DMS53 treated with DMSO at 0.1 percent for 48 hours (cell line): ENCODE measurements at regions not wholly inside any gene's neighbourhood (a gene's known extent, or its start where the extent isn't known, plus 50 kb on each side); places are given as distances from the start of the nearest gene placed in this dataset.

Experiments used
- DNase-seq: peaks from one replicate; lab custom pipeline; 2025; ENCODE audit not compliant: unreplicated experiment; lab: John Stamatoyannopoulos, UW

DNA sequence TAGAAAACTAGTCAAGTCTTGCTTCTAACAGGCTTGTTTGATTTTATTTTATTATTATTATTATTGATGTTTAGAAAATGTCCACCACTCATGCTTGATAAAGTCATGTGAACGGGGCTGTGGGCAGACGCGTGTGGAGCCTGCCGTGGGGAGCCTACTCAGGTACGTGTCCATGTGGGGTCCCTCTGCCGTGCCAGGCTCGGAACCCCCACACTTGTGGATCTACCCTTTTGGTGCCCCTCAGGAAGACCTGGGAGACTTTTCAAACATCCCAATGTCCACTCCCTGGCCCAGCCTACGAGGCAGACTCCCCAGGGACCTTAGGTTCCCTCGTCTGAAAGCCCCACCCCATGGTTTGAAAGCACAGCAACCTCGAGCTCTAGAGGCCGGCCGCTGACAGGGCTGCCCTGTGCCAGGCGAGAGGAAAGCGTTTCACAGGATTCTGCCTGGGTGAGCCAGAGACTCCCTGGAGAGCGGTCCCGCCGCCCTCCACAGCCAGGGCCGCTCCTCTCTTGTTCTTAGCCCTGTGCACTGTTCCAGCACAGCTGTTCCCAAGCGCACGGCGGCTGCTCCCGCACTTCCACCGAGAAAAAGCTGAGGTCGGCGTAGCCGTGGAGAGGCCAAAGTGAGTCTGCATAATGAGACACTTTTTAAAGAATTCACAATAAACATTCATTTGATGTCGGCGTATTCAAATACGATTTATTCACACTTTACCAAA, 249.7 kb downstream of the TTLL2 start:
- no peak for DNase-seq

GRCh38 chr6:167575158-167575696, 250.3 kb downstream of the TTLL2 start:
- DNase-seq, result no peak

GRCh38 chr6:167576050-167576741, 250.5 kb upstream of the AFDN start:
- DNase-seq, result no peak

DNA sequence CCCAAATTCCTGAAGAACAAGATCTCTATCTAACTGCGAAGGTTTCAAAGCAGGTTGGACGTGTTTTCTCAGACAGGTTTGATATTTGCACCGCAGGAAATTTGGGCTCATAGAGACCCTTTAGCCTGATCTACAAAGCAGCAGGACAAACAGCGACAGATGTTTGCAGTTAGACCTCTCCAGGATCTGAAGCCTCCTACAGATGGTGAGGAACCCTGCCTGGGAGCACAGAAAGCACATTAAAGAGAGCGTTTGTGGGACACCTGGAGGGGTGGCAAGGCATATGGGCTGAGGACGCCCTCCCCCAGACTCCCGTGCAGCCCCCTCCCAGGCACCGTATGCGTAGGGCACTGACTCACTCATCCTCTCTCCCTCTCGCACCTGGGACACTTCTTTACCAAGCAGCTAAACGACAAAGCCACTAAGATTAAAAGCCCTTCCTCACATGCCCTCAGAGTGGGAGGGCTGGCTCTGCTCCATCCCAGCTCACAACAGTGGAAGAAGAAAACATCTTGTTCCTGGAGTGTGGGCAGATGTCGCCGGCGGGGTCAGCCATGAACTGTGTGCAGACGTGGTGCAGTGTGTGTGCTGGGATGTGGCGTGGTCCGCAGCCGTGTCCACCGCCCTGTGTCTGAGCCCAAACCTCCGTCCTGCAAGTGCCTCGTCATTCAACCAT, 249.7 kb upstream of the AFDN start:
- no peak for DNase-seq

- no peak for DNase-seq
Measured at GRCh38 chr6:167577891-167578361, 248.8 kb upstream of the AFDN start.

GRCh38 chr6:167578371-167578901, 248.3 kb upstream of the AFDN start:
- no peak for DNase-seq

DNA sequence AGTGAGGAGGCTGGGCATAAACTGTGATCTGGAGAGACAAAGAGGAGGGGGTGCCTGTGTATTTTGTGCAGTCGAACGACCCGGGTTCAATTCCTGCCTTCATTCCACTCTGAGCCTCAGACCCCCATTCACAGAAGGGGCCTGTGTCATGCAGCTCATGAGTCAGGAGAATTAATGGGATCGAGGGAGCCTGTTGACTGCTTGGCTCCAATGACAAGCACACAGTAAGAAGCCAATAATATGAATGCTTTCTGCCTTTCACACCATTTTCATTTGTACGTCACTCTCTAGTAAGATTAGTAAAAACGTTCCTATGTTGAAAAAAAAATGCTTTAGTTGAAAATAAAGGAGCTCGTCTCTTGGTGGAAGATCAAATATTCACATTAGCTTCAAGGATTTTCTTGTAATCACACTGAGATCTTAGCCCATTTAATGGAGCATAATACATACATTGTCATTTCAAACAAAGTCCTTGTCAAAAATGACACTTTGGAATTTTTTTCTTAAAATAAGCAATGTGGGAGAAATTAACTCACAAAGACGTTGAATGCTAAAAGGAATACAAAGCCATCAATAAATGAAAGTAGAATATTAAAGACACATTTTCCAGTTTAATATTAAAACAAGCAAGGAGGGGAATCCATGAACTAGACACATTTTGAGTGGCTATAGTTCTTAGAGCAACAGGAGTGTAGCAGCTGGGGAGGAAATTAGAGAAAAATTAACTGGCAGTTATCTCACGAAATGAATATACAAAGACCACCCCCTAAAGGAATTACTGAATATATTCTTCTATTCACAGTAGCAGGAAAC, 246.7 kb upstream of the AFDN start:
- DNase-seq, result no peak

DNA sequence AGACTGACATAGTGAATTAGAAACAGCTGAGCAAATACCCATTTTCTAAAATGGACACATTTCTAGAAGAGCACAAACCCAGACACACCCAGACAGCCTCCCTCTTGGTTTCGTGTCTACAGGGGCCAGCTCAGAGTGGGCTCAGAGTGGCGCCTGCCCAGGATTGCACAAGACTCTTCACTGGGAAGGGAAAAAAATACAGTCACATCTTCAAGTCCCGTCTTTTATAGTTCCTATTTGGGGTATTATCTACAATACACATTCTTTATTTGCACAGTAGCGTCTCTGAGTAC, 246.1 kb upstream of the AFDN start:
- DNase-seq, result no peak

DNA sequence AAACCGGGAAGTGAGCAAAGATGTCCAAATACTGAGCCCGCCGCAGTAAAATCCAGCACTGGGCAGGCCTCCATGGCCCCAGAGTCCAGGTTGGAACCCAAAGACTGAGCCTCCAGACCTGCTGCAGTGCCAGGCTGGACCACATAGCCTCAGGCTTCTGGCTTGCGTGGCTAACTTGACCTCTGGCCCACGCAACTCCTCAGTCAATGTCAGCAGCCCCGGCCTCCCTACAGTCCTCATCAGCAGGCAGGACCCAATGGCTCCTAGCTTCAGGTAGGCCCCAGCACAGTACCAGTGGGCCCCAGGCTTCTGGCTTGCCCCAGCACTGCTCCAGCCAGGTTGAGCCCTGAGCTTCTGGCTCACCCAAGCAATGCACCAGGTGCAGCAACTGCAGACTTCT, 245.1 kb upstream of the AFDN start:
- DNase-seq, result no peak

DNA sequence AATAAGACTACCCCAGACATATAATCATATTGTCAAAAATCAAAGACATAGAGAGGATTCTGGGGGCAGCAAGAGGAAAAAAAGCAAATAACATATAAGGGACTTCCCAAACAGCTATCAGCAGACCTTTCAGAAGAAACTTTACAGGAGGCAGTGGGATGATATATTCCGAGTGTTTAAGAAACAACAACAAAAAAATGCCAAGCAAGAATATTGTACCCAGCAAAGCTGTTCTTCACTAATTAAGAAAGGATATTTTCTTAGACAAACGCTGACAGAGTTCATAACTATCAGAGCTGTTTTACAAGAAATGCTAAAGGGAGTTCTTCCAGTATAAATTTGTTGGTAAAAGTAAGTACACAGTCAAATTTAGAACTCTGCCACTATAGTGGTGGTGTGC, 243.3 kb upstream of the AFDN start:
- no peak for DNase-seq

DNA sequence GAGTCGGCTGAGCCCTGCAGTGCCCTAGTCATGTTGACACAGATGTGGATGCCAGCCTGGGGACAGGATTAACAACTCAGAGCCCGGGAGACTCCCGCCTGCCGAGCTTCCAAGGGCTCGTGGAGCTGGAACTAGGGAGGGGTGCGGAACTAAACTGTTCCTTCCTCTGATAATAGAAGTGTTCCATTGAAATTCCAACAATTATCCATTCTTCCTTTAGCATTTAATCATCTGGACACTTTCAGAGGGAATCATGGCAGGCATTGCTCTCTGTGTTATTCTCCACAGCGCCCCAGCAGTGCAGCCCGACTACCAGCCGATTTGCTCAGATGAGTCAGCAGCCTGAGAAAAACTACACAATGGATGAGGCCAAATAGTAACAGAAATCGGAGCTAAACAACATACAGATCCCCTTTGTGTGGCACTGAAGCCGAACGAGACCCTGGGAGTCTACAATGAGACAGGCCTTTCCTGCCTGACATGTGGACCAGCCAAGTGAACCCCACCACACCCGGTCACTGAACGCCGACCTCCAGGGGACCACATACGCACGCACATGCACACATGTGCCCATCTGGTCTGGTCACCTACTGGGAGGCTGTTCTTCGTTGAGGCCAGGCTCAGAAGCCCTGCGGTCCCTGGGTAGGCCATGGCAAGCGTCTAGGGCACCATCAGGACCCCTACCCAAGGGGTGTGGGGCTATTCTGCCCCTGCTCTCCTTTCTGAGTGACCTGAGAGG, 238.4 kb upstream of the AFDN start:
- no peak for DNase-seq

DNA sequence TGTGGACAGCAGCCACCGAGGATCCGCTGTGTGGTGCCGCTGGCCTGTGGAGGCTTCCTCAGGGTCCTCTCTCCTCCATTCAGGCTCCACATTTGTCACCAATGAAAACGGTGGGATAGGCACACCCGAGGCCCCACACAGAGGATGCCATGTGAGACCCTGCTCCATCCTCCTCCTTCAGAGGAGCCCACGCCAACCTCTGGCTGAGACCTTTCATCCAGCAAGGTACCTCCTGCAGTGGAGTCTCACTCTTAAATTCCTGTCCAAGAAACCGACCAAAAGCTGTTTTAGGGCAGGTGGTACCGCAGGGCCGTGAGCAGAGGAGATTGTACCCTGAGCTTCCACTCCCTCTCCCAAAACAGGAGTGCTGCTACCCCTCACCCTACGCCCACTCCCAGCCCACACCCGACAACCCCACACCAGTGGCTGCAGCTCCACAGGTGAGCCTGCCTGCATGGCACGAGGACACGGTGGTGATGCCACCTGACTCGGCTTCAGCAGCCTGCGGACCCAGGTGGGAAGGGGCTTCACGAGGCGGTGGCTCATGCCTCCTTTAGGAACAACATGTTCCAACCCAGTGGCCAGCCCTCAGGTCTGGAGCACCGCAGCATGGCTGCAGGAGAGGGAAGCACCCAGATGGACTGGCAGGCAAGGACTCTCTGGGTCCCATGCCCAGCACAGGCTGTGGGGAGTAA, 237.6 kb upstream of the AFDN start:
- no peak for DNase-seq

DNA sequence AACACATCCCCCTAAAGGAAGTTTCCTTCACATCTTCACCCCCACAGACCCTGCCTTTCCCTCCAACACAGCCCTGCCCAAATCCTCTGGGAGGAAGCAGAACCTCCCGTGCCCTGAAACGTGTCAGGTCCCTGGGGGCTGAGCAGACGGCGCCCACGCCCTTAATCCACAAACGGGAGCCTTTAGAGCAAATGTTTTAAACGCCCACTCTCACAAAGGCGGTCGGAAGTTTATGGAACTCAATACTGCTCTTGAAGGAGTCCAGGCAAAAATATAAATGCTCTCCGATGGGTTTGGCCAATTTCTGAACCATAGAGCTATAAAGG, 237.1 kb upstream of the AFDN start:
- DNase-seq, result no peak

GRCh38 chr6:167590193-167590592, 236.5 kb upstream of the AFDN start:
- no peak for DNase-seq
